ENCODE measurements at regions not wholly inside any gene's neighbourhood (a gene's known extent, or its start where the extent isn't known, plus 50 kb on each side); places are given as distances from the start of the nearest gene placed in this dataset.

GRCh38 chr4:119823045-119823444 is 194.4 kb upstream of the PDE5A start:
- FAIRE-seq, result no peak

- peak; percentile 93 for FAIRE-seq
These were observed 187.9 kb upstream of the PDE5A start for GRCh38 chr4:119816473-119816872.

- FAIRE-seq, result no peak
These were observed 181.4 kb upstream of the PDE5A start for GRCh38 chr4:119810001-119810400.

DNA sequence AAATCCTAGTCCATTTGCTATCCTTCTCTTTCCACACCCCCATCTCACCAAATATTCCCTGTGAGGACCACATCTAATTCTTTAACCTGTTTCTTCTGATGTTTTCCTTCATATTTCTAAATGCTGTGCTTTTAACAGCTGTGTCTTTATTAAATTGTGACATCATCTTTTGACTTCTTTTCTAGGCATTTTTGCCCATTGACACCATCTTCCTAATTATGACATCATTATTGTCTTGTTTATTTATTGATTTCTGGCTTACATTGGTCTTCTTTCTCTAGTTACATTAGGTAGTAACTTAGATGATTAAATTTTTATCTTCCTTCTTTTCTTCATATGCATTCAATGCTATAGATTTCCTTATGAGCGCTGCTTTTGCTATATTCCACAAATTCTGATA is 175.8 kb upstream of the PDE5A start:
- no peak for FAIRE-seq

DNA sequence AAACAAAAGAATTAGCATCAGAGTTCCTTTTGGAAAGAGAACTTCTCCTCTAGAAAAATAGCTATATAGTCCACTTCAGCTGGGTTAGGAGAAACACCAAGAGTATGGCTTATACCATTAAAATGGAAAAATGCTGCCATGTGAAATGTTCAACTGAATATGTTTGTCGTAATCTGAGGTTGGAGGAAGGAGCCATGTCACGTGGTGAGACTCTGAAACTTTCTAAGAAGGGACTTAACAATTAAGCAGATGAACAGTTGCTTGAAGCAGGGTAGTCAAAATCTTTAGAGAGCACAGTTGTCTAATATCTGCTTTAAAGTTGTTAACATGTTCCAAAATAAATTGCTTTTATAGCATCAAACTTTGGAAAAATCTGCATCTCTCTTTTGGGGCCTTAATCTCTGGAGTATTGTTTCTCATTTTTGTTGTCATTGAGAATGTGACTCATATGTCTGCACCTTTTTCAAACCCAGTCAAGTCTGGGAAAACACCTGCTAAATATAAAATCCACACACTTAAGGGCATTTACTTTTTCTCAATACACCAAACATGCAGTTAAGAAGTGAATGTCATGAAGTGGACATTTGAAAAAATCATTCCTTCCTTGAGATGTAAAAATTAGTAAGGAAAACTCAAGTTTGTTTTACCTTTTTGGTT is 168.8 kb upstream of the PDE5A start:
- FAIRE-seq, result no peak

- FAIRE-seq, result no peak
These were observed 167.5 kb upstream of the PDE5A start for GRCh38 chr4:119795986-119796578.

GRCh38 chr4:119794681-119795080 is 166.1 kb upstream of the PDE5A start:
- no peak for FAIRE-seq

- FAIRE-seq, result no peak
These were observed 165.5 kb upstream of the PDE5A start for GRCh38 chr4:119794113-119794512.

GRCh38 chr4:119788349-119789266 is 160.0 kb upstream of the PDE5A start:
- FAIRE-seq, result no peak

GRCh38 chr4:119785963-119786362 is 157.4 kb upstream of the PDE5A start:
- FAIRE-seq, result no peak

GRCh38 chr4:119783189-119783983 is 154.8 kb upstream of the PDE5A start:
- no peak for FAIRE-seq

DNA sequence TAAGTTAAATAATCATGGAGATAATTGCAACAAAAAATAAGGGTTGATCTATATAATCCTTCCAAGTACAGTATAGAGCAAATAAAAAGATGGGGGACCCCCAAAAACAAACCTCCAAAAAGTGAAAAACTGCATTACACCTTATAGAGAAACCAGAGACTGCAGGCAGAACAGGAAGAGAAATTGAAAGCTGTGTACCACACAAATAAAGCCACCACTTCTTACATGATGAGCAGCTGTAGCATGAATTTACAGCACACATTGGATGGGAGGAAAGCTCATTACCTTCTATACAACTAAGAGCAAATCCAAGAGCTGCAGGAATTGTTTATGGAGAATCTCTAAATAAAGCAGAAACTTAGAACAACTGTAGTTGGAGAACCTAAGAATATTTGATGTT is 152.4 kb upstream of the PDE5A start:
- no peak for FAIRE-seq

- FAIRE-seq, result no peak
These were observed 146.2 kb upstream of the PDE5A start for GRCh38 chr4:119774840-119775239.

GRCh38 chr4:119765951-119766350 is 137.3 kb upstream of the PDE5A start:
- FAIRE-seq, result no peak

DNA sequence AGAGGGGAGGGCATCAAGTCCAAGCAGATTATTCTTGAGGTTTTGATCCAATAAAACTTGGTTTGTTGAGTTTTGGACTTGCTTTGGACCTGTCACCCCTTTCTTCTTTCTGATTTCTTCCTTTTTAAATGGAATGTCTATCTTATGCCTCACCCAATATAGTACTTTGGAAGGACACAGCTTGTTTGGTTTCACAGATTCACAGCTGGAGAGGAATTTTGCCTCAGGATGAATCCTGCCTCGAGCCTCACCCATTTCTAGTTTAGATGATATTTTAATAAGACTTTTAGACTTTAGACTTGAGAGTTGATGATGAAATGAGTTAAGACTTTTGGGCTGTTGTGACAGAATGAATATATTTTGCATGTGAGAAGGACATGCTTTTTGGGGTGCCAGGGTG is 136.9 kb upstream of the PDE5A start:
- no peak for FAIRE-seq

- FAIRE-seq, result no peak
These were observed 134.8 kb upstream of the PDE5A start for GRCh38 chr4:119763386-119763785.

DNA sequence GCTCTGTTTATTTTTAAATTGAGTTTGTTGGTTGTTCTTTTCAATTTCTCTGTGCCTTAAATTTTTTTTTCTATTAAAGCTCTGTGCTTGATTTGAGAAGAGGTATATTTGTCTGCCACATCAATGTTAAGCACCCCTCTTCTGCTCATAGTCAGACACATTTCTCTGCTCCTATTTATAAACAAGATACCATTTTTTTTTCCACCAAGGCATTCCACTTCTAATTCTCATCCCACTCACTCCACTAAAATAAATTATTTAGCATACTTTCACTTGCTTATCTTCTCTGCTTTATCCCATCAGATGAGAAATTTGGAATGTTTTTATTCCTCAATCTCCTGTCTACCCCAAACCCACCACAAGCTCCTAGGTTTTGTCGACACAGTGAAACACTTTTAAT is 127.0 kb upstream of the PDE5A start:
- no peak for FAIRE-seq

- peak; percentile 28 for FAIRE-seq
These were observed 124.3 kb upstream of the PDE5A start for GRCh38 chr4:119752936-119753335.

GRCh38 chr4:119750771-119751170 is 122.2 kb upstream of the PDE5A start:
- no peak for FAIRE-seq

DNA sequence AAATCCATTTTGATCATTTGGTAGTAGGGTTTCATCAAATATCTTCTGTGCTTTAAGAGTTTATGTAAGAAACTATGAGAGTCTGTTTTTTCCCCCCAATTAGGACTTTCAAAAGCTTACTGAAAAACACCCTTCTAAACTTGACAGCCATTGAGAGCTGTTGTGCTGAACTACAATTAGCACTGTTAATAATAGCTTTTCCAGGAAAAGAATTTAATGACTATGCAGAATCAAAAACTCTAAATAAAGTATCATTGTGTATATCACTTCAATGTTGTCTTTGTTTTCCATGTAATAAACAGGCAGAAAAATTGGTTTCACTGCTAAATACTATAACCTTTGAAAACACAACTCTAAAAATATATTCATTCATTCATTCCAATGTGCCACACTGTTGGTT is 121.4 kb upstream of the PDE5A start:
- no peak for FAIRE-seq

DNA sequence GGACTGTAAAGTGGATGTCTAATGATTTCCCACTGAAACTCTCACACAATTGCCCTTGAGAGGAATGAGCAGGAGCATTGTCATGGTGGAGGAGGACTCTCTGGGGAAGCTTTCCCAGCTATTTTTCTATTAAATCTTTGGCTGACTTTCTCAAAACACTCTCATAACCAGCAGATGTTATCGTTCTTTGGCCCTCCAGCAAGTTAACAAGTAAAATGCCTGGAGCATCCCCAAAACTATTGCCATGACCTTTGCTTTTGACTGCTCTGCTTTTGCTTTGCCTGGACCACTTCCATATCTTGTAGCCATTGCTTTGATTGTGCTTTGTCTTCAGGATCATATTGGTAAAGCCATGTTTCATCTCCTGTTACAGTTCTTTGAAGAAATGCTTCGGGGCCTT is 120.2 kb upstream of the PDE5A start:
- FAIRE-seq, result no peak

DNA sequence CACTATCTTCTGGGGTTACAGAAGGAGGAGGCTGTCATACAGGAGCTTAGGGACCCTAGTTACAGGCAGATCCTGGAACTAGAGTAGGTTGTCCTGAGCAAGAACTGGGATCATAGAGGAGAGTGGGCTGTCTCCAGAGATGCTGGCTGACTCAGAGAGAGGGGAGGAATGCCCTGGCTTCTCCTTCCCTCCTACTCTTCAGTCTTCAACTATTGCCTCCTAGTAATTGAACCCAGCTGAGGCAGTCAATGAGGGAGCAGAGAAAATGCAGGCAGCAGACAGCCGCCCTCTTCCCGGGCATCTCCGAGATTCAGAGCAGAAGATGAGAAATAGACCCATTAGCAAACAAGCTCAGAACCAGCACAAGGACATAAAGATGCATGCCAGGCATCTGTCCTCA is 118.3 kb upstream of the PDE5A start:
- FAIRE-seq, result no peak

GRCh38 chr4:119745351-119745750 is 116.7 kb upstream of the PDE5A start:
- no peak for FAIRE-seq
